GM12875 (cell line): ENCODE measurements at regions not wholly inside any gene's neighbourhood (a gene's known extent, or its start where the extent isn't known, plus 50 kb on each side); places are given as distances from the start of the nearest gene placed in this dataset.

Experiments used
- H3K4me3 ChIP-seq: one replicate; pipeline ENCODE4 v1.5.1; 2011; ENCODE audit warnings: low read depth, low read length, control low read depth
- CTCF ChIP-seq: IDR thresholded peaks from 2 replicates; pipeline ENCODE4 v1.5.1; 2011; ENCODE audit warnings: low read depth, mild to moderate bottlenecking, control low read depth, inconsistent platforms, low read length, moderate library complexity, borderline replicate concordance; ENCODE audit not compliant: insufficient read depth

GRCh38 chr13:90098577-90098976 lies 1248.9 kb upstream of the MIR17HG start:
- no peak for TF ChIP-seq CTCF
- H3K4me3 ChIP-seq: no peak overlapping the region

- no peak for TF ChIP-seq CTCF
- H3K4me3 ChIP-seq: no peak overlapping the region
Measured at GRCh38 chr13:90099847-90100246, 1247.6 kb upstream of the MIR17HG start.

GRCh38 chr13:90103099-90103784 lies 1244.2 kb upstream of the MIR17HG start:
- no peak for TF ChIP-seq CTCF
- H3K4me3 ChIP-seq: no peak overlapping the region

GRCh38 chr13:90104764-90105163 lies 1242.7 kb upstream of the MIR17HG start:
- TF ChIP-seq CTCF: no peak
- H3K4me3 ChIP-seq: no peak overlapping the region

- no peak for TF ChIP-seq CTCF
Measured at GRCh38 chr13:90105276-90105675, 1242.2 kb upstream of the MIR17HG start.

GRCh38 chr13:90105849-90106496 lies 1241.5 kb upstream of the MIR17HG start:
- TF ChIP-seq CTCF: no peak
- no peak overlapping the region for H3K4me3 ChIP-seq

More at GRCh38 chr13:90105276-90105675, 1242.2 kb upstream of the MIR17HG start:
- H3K4me3 ChIP-seq: no peak overlapping the region

- no peak for TF ChIP-seq CTCF
Measured at GRCh38 chr13:90107661-90108060, 1239.8 kb upstream of the MIR17HG start.

More at GRCh38 chr13:90107661-90108060, 1239.8 kb upstream of the MIR17HG start:
- H3K4me3 ChIP-seq: no peak overlapping the region
